Mesenteric fat pad (tissue), 1 donor: ENCODE measurements at regions not wholly inside any gene's neighbourhood (a gene's known extent, or its start where the extent isn't known, plus 50 kb on each side); places are given as distances from the start of the nearest gene placed in this dataset.
"Not testable (repeated sequence)": the region's sequence is repeated elsewhere in the genome, so short reads cannot be mapped to it uniquely, and the experiment has no call there.

Experiments
- DNase-seq: peaks from one replicate; pipeline ENCODE4 v3.0.0-alpha.2; 2020; ENCODE audit warnings: low spot score
- donor health status: DM: yes; HTN: yes; CAD: no.

GRCh38 chr10:9800011-9800410, 1217.7 kb upstream of the CELF2 start:
- no peak for DNase-seq

- DNase-seq = no peak
Measured at GRCh38 chr10:9800571-9800970, 1217.1 kb upstream of the CELF2 start.

- no peak for DNase-seq
Measured at GRCh38 chr10:9807846-9808245, 1209.8 kb upstream of the CELF2 start.

GRCh38 chr10:9811601-9812000, 1206.1 kb upstream of the CELF2 start:
- no peak for DNase-seq

GRCh38 chr10:9814285-9814864, 1203.3 kb upstream of the CELF2 start:
- DNase-seq = no peak

- DNase-seq = no peak
Measured at GRCh38 chr10:9819756-9820494, 1197.7 kb upstream of the CELF2 start.

- no peak for DNase-seq
Measured at GRCh38 chr10:9823268-9823930, 1194.3 kb upstream of the CELF2 start.

- DNase-seq = no peak
Measured at GRCh38 chr10:9824631-9825071, 1193.0 kb upstream of the CELF2 start.

- no peak for DNase-seq
Measured at GRCh38 chr10:9825491-9826018, 1192.1 kb upstream of the CELF2 start.

GRCh38 chr10:9828110-9828509, 1189.6 kb upstream of the CELF2 start:
- no peak for DNase-seq

- DNase-seq = no peak
Measured at GRCh38 chr10:9833942-9834341, 1183.7 kb upstream of the CELF2 start.

GRCh38 chr10:9834434-9834833, 1183.2 kb upstream of the CELF2 start:
- no peak for DNase-seq

GRCh38 chr10:9845075-9845474, 1172.6 kb upstream of the CELF2 start:
- DNase-seq = no peak

- no peak for DNase-seq
Measured at GRCh38 chr10:9848278-9848677, 1169.4 kb upstream of the CELF2 start.

GRCh38 chr10:9848981-9849380, 1168.7 kb upstream of the CELF2 start:
- DNase-seq = no peak

GRCh38 chr10:9850415-9850814, 1167.3 kb upstream of the CELF2 start:
- DNase-seq = no peak

- DNase-seq = no peak
Measured at GRCh38 chr10:9851808-9852207, 1165.9 kb upstream of the CELF2 start.

- no peak for DNase-seq
Measured at GRCh38 chr10:9853405-9854355, 1164.0 kb upstream of the CELF2 start.

GRCh38 chr10:9855451-9855850, 1162.2 kb upstream of the CELF2 start:
- DNase-seq = not testable (repeated sequence)

GRCh38 chr10:9858816-9859215, 1158.9 kb upstream of the CELF2 start:
- DNase-seq = no peak

- no peak for DNase-seq
Measured at GRCh38 chr10:9860045-9860444, 1157.6 kb upstream of the CELF2 start.
